HEK293T (cell line): ENCODE measurements at regions not wholly inside any gene's neighbourhood (a gene's known extent, or its start where the extent isn't known, plus 50 kb on each side); places are given as distances from the start of the nearest gene placed in this dataset.

Experiments used
- ARNT ChIP-seq: fragments of 450-650 bp; IDR thresholded peaks from 2 replicates; pipeline ENCODE4 v1.6.1; 2017; ENCODE audit warnings: mild to moderate bottlenecking
- BHLHE40 ChIP-seq: fragments of 450-650 bp; IDR thresholded peaks from 2 replicates; pipeline ENCODE4 v1.6.1; 2016; ENCODE audit warnings: mild to moderate bottlenecking, moderate library complexity, borderline replicate concordance
- CTBP1 ChIP-seq: fragments of 450-650 bp; IDR thresholded peaks from 2 replicates; pipeline ENCODE4 v1.6.1; 2016; ENCODE audit warnings: borderline replicate concordance
- ELF4 ChIP-seq: fragments of 450-650 bp; IDR thresholded peaks from 2 replicates; pipeline ENCODE4 v1.6.1; 2017; ENCODE audit warnings: antibody characterized with exemption
- FOXA1 ChIP-seq: fragments of 450-650 bp; IDR thresholded peaks from 2 replicates; pipeline ENCODE4 v1.6.1; 2016; ENCODE audit warnings: mild to moderate bottlenecking
- FOXK2 ChIP-seq: fragments of 450-650 bp; IDR thresholded peaks from 2 replicates; pipeline ENCODE4 v1.6.1; 2016; ENCODE audit warnings: mild to moderate bottlenecking
- FOXM1 ChIP-seq: fragments of 450-650 bp; IDR thresholded peaks from 2 replicates; pipeline ENCODE4 v1.6.1; 2017; ENCODE audit warnings: mild to moderate bottlenecking, borderline replicate concordance
- L3MBTL2 ChIP-seq: fragments of 450-650 bp; conservative IDR thresholded peaks from 2 replicates; pipeline ENCODE4 v1.6.1; 2016; ENCODE audit warnings: mild to moderate bottlenecking
- PKNOX1 ChIP-seq: fragments of 450-650 bp; IDR thresholded peaks from 2 replicates; pipeline ENCODE4 v1.6.1; 2016
- SP1 ChIP-seq: fragments of 450-650 bp; IDR thresholded peaks from 2 replicates; pipeline ENCODE4 v1.6.1; 2017
- SUZ12 ChIP-seq: fragments of 450-650 bp; IDR thresholded peaks from 2 replicates; pipeline ENCODE4 v1.6.1; 2016; ENCODE audit warnings: mild to moderate bottlenecking
- TARDBP ChIP-seq: fragments of 450-650 bp; IDR thresholded peaks from 2 replicates; pipeline ENCODE4 v1.6.1; 2016

- TF ChIP-seq L3MBTL2 (no peak), TARDBP (no peak), FOXM1 (no peak), SP1 (no peak), ELF4 (no peak), BHLHE40 (no peak), FOXA1 (no peak), PKNOX1 (no peak), ARNT (no peak), SUZ12 (no peak), FOXK2 (no peak), CTBP1 (no peak)
Observed at GRCh38 chr13:69618838-69619237, 488.8 kb upstream of the ATXN8OS start.
